Stimulated activated CD4-positive, alpha-beta T cell treated with anti-CD3 and anti-CD28 coated beads, Interleukin-12 subunit alpha, Interleukin-12 subunit beta, amount 100 ng/mL, for 48 hours (primary cell): ENCODE measurements at regions not wholly inside any gene's neighbourhood (a gene's known extent, or its start where the extent isn't known, plus 50 kb on each side); places are given as distances from the start of the nearest gene placed in this dataset.

Experiments
- DNase-seq, 3 donors: peaks; one replicate each; pipeline ENCODE4 v3.0.0-alpha.2; 2020; ENCODE audit warnings: low read depth in 2 of 3, low spot score in 1 of 3

GRCh38 chr15:47945872-47946650 is 174.7 kb upstream of the SLC24A5 start:
- no peak for DNase-seq

DNA sequence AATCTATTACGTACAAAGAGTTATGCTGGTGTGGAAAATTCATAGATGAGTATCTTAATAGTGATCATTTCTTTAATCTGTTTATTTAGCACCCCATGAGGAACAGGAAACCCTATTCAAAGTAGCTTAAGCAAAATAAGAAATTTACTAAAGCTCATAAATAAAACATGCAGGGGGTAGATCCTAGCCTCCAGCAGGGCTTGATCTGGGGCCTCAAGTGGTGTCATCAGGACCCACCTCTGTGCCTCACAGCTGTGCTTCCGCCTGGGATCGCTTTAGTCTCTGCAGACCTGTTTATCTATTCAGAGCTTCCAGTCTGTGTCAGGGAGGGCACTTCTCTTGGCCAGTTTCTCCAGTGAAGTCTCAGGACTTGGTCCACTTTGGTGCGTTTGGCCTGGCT is 171.0 kb upstream of the SLC24A5 start:
- DNase-seq, result no peak

DNA sequence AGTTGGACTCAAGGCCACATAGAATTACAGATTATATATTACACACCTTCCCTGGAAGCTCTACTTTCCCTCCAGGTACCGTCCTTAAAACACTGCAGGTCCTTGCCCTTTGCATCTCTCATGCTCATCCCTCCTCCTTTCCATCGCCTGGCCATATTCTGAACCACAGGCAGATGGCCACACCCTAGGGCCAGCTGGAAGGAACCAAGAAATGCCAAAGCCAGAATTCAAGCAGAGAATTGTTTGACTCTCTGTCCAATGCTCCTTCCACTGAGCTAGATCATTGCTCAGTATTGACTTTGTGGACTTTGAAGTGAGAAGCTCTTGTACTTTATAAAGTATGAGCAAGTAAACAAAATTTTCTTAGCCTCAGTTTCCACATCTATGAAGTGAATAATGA is 170.3 kb upstream of the SLC24A5 start:
- DNase-seq, result no peak

DNA sequence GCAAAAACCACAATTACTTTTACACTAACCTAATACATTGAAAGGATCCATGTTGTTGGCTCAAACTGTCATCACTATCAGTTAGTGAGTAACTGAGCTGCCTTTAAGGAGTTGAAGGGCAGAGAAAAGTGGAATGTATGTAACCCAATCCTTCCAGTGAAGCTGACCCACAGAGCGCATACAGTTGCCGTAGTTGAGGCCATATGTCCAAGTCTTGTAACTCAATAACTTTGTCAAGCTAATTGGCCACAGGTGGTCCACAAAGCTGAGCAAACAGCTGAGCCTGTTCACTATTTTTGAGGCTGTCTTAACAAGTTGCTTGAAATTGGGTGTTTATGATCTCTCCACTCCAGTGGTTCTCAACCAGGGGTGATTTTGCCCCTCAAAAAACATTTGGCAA is 169.0 kb upstream of the SLC24A5 start:
- DNase-seq, result no peak

DNA sequence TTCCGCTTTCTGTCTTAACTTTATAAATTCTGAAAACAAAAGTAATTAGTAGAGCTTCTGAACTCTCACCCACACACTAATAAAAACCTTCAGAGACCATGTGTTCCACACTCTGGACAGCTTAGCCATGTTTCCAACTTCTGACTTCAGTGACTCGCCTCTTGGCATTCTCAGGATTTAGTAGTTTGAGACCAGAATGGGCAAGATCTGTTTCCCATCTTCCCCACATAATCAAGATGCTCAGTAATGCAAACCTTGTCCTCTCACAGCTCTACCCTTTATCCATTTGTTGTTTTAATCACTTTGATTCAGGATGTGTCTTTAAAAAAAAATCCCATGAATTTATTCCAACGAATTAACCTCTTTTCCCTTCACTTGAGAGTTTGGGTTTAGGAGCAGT is 166.6 kb upstream of the SLC24A5 start:
- no peak for DNase-seq

- DNase-seq, result no peak
Measured at GRCh38 chr15:47955021-47955420, 165.8 kb upstream of the SLC24A5 start.

DNA sequence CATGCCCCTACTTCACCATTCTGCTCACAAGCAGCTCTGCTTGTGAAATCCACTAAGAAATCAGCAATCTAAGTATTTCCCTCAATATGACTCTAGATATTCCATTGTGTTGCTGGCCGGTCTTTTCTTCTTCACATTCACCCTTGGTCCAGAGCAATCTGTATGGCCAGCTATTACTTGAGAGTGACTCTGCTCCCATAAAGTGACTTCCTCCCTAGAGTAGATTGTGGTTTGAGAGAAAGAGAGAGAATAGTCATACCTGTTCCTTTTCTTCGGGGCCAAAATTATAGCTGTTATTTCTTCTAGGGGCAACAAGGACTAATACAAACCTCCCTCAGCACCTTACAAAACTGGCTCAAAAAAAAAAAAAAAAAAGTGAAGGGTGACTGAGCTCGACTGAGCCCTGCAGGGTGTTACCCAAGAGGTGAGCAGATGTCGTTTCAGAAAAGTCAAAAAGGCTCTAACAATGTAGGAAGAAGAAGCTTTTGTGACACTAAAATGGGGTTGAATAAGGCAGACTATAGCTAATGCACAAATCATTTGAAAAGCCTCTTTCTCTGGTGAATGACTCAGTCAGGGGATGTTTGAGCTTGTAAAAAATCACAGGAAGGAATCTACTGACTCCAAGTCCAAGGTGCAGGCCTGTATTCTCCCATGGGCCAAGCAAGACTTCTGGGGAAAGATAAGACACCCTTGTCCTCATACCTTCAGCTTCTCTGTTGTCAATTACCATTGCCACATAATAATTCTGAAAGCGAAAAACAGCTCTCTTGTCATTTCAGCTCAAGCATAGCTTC is 161.0 kb upstream of the SLC24A5 start:
- no peak for DNase-seq

DNA sequence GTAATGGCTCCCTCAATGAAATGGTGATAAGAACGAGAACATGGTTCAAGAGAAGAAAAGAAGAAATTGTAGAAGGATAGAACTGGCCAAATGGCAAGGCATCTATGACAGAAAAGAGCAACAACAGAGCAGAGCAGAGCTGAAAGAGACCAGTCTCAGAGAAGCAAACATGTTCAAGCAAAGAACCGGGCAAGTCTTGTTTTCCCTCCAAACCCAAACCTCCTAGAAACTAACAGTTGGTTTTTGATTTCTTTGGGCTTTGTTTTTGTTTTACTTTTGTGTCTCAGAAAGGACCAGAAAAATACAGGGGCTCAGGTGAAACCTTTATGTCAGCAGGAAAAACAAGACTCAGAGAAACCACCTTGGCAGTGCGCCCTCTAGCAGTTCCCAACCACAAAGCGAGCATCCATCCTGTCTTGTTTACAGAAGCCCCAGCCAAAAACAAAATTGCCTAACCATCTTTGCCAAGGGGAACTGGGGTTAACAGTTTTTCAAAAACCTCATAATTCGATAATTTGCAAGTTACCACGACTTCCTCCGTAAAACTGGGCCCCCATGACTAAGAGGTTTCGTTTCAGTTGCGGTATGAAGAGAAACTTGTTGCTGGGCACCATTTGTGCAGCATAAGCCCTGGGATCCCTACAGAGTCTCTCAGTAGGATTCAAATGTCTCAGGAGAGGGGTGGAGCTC is 159.2 kb upstream of the SLC24A5 start:
- DNase-seq, result no peak

- DNase-seq, result no peak
Measured at GRCh38 chr15:47963265-47963664, 157.5 kb upstream of the SLC24A5 start.

DNA sequence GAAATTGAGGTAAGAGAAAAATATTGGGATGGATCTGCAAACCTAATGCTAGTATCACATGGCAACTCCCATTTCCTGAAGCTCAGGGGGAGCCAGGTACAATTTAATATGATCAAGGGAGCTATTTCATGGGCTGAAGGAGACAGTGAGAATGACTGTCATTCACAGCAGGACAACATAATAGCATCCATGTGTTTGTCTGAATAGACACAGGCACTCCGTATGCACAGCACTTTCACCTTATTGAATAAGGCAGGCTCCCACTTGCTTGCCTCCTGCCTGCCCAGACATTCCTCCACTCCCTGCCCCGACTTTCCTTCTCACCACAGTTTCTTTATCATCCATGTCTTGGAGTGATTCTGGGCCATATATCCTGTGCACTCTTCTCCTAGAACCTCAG is 156.6 kb upstream of the SLC24A5 start:
- DNase-seq, result no peak

DNA sequence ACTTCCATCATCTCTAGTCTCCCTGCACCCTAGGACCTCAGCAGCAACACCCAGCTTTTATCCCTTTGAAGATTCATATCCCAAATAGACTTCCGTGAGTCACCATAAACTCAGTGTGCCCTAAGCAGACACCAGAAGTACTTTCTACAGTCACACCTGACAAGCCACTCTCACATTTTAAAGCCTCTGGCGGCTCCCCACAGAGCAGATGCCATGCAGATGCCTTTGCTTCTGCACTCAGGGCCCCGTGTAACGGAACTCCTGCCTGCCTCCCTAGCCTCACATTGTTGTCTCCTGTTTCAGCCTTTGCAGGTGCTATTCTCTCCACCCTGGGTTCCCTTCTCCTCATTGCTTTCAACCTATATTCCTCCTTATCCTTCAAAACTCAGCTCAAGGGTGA is 155.5 kb upstream of the SLC24A5 start:
- no peak for DNase-seq

GRCh38 chr15:47968593-47968992 is 152.2 kb upstream of the SLC24A5 start:
- DNase-seq, result no peak

GRCh38 chr15:47971637-47972036 is 149.2 kb upstream of the SLC24A5 start:
- DNase-seq, result no peak

DNA sequence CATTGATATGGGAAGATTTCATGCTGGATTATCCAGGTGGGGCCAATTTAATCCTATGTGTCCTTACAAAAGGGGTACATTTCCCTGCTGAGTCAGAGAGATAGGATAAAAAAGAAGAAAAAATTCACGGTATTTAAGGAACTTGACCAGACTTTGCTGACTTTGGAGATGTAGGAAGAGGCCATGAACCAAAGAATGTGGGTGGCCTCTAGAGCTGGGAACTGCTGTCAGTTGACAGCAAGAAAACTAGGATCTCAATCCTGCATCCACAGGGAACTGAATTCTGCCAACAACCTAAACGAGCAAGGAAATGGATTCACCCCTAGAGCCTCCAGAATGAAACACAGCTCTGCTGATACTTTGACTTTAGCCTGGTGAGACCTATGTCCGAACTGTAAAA is 148.1 kb upstream of the SLC24A5 start:
- no peak for DNase-seq

DNA sequence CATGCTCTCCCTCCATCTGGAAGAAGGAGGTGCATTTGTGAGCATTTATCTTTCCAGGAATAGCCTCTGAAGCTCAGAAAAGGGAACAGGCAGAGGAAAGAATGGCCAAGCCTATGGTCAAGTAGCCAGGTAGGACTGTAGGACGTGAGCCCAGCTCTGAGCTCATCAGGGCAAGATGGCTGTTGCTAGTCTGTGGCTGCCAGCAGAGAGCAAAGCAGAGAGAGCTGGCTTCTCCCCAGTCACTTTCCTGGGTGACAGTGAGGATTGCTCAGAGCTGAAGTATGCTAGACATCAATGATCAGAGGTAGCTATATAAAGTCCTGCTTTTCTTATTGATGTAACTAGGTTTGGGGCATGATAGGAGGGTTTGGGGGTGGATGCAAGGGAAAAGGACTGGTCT is 146.1 kb upstream of the SLC24A5 start:
- no peak for DNase-seq

- DNase-seq, result no peak
Measured at GRCh38 chr15:47975427-47975826, 145.4 kb upstream of the SLC24A5 start.

DNA sequence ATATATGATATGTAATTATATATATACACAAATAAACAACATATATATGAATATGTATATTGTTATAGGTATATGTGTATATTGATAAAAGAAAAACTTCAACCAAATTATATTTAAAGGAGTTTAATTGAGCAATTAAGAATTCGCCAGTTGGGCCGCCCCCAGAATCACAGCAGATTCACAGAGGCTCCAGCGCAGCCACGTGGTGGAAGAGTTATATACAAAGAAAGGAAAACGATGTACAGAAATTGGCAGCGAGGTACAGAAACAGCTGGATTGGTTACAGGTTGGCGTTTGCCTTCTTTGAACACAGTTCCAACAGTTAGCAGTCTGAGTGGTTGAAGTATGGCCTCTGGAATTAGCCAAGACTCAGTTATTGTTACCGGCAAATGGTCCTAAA is 137.3 kb upstream of the SLC24A5 start:
- no peak for DNase-seq

DNA sequence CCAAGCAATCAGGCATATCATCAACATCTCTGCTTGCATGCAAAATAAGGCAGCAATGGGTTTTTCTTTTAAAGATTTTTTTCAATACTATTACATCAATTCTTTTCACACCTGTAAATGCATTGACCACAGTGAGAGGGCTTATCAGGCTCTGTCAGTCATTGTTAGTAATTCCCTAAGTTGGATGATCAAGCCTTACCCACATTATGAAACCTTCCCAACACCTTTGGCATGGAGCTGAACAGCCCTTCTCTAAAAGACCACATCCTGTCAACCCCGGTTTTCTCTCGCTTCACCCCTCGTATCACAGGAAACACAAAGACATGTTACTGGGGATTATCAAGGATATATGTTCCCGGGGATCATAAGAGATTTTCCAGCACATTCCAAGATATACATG is 135.2 kb upstream of the SLC24A5 start:
- DNase-seq, result no peak

- no peak for DNase-seq
Measured at GRCh38 chr15:47987461-47987860, 133.3 kb upstream of the SLC24A5 start.

- peak in 1 of 3 donors; percentile 8 for DNase-seq
Measured at GRCh38 chr15:47987908-47988532, 132.8 kb upstream of the SLC24A5 start.

DNA sequence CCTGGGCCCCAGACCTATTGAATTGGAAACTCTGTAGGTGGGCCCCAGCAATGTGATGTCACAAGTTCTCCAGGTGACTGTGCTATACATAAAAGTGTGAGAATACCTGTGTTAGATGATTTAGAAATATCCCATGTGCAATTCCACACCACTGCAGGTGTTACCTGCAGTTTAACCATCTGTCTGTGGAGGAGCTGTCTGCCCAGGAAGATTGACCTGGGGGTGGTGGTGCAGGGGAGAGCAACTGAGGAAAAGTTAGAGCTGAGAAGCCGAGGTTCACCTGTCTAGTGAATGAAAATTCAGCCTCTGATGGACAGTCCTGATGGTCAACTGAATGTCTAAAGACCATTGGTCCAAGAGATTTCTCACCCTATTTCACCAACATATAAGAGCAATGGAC is 132.2 kb upstream of the SLC24A5 start:
- no peak for DNase-seq

GRCh38 chr15:47990821-47991220 is 130.0 kb upstream of the SLC24A5 start:
- no peak for DNase-seq
